Epithelial cell of esophagus (primary cell): ENCODE measurements at regions not wholly inside any gene's neighbourhood (a gene's known extent, or its start where the extent isn't known, plus 50 kb on each side); places are given as distances from the start of the nearest gene placed in this dataset.

Source experiments
- DNase-seq: peaks from one replicate; pipeline ENCODE4 v3.0.0; 2010; ENCODE audit warnings: low read depth
- H3K4me3 ChIP-seq: 2 replicates; pipeline ENCODE4 v1.5.1; 2011; ENCODE audit warnings: mild to moderate bottlenecking, low read length, control low read depth
- TF ChIP-seq, protein P1 (sequence below): IDR thresholded peaks from 2 replicates; pipeline ENCODE4 v1.5.1; 2011; ENCODE audit warnings: low read depth, mild to moderate bottlenecking, low read length, control low read depth, inconsistent platforms; ENCODE audit not compliant: insufficient read depth; ENCODE audit errors: missing control alignments

- TF ChIP-seq, protein P1, sequence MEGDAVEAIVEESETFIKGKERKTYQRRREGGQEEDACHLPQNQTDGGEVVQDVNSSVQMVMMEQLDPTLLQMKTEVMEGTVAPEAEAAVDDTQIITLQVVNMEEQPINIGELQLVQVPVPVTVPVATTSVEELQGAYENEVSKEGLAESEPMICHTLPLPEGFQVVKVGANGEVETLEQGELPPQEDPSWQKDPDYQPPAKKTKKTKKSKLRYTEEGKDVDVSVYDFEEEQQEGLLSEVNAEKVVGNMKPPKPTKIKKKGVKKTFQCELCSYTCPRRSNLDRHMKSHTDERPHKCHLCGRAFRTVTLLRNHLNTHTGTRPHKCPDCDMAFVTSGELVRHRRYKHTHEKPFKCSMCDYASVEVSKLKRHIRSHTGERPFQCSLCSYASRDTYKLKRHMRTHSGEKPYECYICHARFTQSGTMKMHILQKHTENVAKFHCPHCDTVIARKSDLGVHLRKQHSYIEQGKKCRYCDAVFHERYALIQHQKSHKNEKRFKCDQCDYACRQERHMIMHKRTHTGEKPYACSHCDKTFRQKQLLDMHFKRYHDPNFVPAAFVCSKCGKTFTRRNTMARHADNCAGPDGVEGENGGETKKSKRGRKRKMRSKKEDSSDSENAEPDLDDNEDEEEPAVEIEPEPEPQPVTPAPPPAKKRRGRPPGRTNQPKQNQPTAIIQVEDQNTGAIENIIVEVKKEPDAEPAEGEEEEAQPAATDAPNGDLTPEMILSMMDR = no peak
- no peak overlapping the region for H3K4me3 ChIP-seq
- DNase-seq = no peak
These were observed 73.6 kb upstream of the SALL3 start for GRCh38 chr18:78906066-78906465.

DNA sequence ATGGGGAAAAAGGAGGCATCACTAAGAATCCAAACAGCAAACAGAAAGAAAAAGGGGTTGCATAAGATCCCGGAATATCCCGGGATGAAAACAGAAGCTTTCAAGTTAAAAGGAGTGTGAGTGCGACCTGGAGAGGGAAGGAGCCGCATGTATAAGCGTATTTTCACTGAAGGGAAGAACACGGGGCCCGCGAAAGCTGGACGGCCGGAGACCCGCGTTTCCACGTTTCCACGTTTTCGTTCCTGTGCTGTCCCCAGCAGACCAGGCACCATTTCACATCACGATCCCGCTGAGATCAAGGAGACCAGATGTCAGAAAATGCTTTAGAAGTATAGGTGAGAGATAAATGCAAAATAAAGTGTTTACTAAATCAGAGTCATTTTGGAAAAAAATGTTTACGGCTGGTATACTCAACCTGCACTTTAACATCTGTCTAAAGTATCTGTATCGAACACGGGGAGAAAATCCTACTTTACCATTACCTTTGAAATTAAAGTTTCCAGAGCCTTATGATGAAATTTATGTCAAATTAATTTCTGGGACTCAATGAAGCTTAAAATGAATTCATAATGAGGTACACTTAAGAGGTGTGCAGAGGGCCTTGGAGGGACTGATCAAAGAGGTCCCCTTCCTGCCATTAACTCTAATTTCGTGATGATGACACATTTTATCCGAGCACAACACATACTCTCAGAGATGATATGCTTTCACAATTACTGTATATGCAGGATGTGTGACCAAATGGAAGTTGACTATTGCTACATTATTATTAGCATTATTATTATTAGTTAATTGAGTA is 71.0 kb upstream of the SALL3 start:
- DNase-seq = no peak
- no peak overlapping the region for H3K4me3 ChIP-seq
- TF ChIP-seq, protein P1 = no peak

DNA sequence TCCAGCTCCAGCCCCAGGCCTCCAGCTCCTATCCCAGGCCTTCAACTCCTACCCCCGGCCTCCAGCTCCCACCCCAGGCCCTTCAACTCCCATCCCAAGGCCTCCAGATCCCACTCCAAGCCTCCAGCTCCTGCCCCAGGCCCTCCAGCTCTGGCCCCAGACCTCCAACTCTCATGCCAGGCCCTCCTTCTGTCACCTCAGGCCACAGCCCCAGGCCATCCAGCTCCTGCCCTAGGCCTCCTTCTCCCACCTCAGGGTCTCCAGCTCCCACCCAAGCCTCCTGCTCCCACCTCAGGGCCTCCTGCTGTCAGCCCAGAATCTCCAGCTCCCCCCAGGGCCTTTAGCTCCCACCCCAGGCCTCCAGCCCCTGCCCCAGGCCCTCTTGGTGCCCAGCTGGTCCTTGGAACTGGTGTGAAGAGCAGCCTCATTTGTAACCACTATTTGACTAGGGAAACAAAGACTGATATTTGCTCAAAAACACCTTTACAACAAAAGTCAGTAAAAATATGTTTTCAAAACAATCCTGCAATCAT is 67.8 kb upstream of the SALL3 start:
- H3K4me3 ChIP-seq = no peak overlapping the region
- TF ChIP-seq, protein P1 = no peak
- no peak for DNase-seq

GRCh38 chr18:78912336-78912735 is 67.3 kb upstream of the SALL3 start:
- TF ChIP-seq, protein P1 = no peak
- H3K4me3 ChIP-seq = no peak overlapping the region
- no peak for DNase-seq

DNA sequence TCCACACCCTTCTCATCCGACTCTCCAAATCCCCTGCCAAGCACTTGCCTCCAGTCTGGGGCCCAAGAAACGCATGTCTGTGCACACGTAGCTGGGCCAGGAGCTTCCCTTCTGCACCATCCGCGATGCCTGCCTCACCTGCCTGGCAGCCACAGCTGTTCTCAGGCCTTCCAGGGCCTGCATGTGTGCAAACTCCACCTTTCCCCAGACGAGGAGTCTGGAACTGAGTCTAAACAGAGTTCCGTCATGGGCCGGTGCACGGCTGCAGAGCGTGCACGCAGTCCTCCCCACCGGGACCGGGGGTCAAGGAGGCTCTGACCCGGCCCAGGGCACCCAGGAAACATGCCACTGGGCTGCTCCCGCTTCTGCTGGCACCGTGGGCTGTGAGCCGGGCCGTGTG is 66.8 kb upstream of the SALL3 start:
- no peak overlapping the region for H3K4me3 ChIP-seq
- DNase-seq = no peak
- TF ChIP-seq, protein P1 = no peak

DNA sequence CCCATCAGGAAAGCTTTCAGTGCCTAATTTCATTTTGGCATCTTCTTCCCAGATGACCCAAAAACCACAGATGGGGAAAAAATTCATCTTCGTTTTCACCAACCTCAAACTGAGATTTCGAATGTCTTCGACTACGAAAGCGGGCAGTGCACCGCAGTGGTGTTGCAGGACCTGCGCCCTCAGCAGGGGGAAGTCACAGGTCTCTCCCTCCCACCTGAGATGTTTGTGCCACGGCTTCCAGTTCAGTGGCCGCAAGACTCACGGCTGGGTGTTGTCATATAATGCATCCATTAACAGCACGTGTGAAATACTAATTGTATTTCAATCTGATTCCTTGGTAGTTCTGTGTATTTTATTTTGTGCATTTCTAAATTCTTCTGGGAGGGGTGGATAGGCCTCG is 66.2 kb upstream of the SALL3 start:
- TF ChIP-seq, protein P1 = no peak
- H3K4me3 ChIP-seq = no peak overlapping the region
- DNase-seq = no peak

DNA sequence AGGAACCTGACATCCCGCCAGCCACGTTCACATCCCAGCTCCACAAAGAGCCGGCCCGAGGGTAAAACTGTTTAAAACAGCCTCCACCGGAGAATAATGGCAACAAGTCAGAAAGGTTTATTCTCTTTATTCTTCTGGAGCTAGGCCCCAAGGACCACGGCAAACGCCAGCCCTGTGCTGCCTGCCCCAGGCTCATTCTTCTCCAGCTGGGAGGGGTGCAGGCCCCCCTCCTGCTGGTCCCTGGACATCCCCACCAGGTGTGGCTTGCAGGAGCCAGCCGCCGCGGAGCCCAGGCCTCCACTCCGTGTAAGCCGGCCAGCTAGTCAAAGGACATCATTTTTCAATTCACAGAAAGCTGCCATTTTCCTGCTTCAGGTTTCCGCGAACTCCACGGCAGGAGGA is 65.8 kb upstream of the SALL3 start:
- no peak overlapping the region for H3K4me3 ChIP-seq
- TF ChIP-seq, protein P1 = no peak
- no peak for DNase-seq
